GM20000 (cell line): ENCODE measurements at regions not wholly inside any gene's neighbourhood (a gene's known extent, or its start where the extent isn't known, plus 50 kb on each side); places are given as distances from the start of the nearest gene placed in this dataset.

Experiments
- DNase-seq: peaks from one replicate; pipeline ENCODE4 v3.0.0; 2012; ENCODE audit warnings: low spot score
- TF ChIP-seq, protein P1 (sequence below): IDR thresholded peaks from 2 replicates; pipeline ENCODE4 v1.5.1; 2012; ENCODE audit warnings: mild to moderate bottlenecking, control low read depth; ENCODE audit errors: extremely low read depth, missing control alignments

DNA sequence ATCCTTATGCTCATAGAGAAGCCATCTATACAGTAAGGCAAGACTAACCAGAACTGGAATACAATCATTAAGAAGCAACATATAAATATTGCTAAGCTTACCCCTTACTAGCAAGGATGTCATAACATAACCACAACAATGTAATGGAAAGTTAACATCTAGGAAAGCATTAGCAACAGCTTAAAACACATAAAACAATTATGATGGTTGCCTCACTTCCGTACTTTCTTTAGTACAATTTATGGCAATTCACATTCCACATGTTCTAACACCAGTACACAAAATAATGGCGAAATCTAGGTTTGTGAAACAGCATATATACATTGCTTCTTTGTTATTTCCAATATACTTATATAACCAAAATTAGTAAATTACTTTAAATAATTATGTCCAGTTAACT is 195.0 kb downstream of the AHR start:
- TF ChIP-seq, protein P1, sequence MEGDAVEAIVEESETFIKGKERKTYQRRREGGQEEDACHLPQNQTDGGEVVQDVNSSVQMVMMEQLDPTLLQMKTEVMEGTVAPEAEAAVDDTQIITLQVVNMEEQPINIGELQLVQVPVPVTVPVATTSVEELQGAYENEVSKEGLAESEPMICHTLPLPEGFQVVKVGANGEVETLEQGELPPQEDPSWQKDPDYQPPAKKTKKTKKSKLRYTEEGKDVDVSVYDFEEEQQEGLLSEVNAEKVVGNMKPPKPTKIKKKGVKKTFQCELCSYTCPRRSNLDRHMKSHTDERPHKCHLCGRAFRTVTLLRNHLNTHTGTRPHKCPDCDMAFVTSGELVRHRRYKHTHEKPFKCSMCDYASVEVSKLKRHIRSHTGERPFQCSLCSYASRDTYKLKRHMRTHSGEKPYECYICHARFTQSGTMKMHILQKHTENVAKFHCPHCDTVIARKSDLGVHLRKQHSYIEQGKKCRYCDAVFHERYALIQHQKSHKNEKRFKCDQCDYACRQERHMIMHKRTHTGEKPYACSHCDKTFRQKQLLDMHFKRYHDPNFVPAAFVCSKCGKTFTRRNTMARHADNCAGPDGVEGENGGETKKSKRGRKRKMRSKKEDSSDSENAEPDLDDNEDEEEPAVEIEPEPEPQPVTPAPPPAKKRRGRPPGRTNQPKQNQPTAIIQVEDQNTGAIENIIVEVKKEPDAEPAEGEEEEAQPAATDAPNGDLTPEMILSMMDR = no peak
- DNase-seq = no peak

DNA sequence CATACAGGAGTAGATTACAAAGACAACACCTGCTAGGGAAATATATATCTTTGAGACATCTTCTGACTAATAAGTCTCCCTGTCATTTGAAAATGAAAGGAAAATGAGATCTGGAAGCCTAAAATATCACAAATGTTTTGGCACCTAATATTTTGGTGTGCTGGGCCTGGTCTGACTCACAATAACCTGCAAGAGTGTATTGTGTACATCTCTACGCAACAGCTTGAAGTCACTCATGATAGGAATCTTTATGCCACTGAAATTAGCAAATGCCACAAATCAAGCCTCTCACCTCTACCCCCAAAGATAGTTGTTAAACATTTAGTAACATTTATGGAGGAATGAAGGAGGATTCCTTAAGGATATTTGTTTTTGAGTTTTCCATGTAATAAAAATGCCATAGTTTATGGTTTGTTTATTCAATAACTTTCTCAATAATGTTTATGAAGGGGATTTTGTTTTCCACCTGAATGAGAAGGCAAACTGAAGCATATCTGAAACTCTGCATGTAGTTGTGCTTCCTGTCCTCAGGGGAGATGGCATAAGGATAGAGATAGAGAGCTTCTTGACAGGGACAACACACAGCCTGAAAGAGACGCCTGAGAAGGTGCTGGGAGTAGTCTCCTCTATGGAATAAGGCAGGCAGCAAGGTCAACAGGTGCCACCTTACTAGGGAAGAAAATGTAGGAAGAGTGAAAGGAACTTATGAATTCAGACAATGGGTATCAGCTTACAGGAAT is 197.4 kb downstream of the AHR start:
- TF ChIP-seq, protein P1 = no peak
- DNase-seq = no peak

DNA sequence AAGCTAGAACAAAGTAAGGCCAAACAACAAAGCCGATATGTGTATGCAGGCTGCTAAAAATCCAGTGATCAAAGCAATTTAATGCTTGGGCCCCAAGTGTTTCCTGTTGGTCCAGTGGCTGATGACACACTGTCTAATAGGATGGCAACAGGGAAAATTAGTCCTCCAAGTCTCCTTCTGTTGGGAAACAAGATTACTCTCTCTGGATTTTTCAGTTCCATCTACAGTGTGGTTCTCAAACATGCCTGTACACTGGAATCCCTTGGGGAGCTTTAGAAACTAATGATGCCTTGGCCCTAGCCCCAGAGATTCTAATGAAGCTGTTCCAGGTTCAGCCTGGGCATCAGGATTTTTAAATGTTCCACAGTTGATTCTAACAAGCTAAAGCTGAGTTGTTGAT is 198.7 kb downstream of the AHR start:
- TF ChIP-seq, protein P1 = no peak
- DNase-seq = no peak

DNA sequence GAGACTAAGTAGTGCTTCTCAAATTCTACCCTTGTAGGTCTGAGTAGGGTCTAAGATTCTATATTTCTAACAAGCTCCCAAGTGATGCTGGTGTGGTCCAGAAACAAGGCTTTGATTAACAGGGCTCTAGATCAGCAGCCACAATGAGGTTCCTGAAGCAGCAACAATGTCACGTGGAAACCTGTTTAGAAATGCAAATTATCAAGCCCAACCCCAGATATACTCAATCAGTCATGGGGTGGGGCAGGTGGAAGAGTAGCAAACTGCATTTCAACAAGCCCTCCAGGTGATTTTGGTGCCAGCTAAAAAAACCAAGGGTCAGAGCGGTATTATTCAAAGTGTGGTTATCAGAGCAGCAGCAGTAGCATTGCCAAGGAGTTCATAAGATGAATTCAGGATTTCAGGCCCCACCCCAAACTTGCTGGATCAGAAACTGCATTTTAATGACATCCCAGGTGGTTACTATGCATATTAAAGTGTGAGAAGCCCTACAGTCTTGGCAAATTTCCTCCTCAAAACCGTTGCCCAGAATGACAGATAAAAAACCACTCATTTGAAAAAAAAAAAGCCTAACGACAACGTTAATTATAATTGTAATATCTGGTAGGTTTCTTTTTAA is 199.2 kb downstream of the AHR start:
- DNase-seq = no peak
- TF ChIP-seq, protein P1 = no peak

DNA sequence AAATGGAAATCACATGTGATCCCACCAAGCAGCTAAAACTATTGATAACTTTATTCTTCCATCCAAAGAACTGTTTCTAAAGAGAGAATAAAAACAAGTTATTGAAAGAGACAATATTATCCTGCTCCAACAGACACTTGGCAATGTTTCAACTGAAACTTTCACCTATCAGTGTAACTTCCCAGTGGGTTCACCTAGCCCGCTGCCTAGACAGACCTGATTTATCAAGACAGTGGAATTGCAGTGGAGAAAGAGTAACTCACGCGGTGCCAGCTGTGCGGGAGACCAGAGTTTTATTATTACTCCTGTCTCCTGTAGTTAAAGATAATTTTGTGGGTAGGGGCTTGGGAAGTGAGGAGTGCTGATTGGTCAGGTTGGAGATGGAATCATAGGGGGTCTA is 199.8 kb downstream of the AHR start:
- TF ChIP-seq, protein P1 = no peak

DNA sequence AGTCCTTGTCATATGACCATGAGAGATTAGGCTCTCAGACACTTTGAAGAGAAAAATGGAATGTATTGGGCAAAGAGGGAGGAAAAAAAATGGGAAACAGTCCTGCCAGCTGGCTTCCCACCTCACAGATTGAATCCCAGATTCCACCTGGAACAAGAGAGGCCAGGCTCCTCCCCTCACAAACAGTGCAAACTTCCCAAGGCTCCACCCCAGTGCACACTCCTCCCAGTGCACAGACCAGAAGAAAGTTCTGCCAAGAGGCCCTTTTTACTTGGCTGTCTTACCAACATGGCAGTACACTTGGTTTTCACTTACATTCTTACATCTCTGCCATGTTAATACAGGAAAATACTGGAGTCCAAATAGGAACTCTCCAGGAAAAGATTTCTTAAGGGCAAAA is 202.3 kb downstream of the AHR start:
- DNase-seq = no peak
- TF ChIP-seq, protein P1 = no peak

More for the DNA sequence above, 199.8 kb downstream of the AHR start:
- no peak for DNase-seq

DNA sequence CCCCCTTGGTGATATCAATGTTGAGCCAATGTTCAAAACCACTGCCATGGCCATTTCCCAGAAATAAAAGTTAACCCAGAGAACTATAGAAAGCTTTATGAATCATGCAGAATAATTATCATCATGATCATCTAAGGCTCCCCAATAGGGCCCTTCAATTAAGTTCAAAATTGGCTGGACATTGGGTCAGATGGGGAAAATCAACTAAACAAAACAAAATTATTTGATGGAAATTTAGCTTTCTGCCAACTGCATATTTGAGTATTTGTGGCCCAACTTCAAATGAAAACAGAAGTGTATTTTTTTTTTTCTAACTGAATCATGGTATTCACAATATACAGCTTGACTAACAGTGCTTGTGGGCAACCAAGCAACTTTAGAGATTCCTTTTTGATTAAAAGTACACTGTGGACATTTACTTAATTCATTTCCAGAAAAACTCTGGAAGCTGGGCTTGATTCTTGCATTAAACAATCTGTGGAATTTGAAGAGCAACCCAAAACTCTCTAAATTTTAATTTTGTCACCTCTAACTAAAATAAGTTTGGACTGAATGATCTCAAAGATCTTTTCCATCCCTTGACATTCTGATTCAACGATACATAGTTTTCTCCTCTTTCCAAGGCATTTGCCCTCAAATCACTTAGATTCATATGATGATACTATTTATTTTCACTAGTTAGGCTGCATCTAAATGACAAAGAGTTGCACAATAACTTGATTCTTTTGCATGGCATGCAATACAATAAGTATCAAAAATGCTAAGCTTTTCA is 203.2 kb downstream of the AHR start:
- TF ChIP-seq, protein P1 = no peak
- no peak for DNase-seq
